GM12878 (cell line): ENCODE measurements at regions not wholly inside any gene's neighbourhood (a gene's known extent, or its start where the extent isn't known, plus 50 kb on each side); places are given as distances from the start of the nearest gene placed in this dataset.
"Not testable (repeated sequence)": the region's sequence is repeated elsewhere in the genome, so short reads cannot be mapped to it uniquely, and the experiment has no call there.

Source experiments
- ATAC-seq: fragments of 200-7000 bp; cut with Tn5 transposase; 3 replicates; pipeline ENCODE4 v1.9.1; 2020; ENCODE audit warnings: mild to moderate bottlenecking, moderate library complexity
- BruUV-seq: library from RNA; stranded (reverse); fragments of 400-500 nt; replicated peaks from 2 replicates; lab custom pipeline; 2021; lab: Mats Ljungman, UMichigan
- CTCF ChIA-PET: fragments of 300-600 bp; sonication (Branson Sonifier 250); formaldehyde crosslinking; extraction: SDS; loops from one replicate; lab custom pipeline; 2021; ENCODE audit warnings: inconsistent platforms; lab: Yijun Ruan, JAX
- POLR2A ChIA-PET: fragments of 350-600 bp; formaldehyde crosslinking; extraction: SDS; loops from one replicate; lab custom pipeline; 2021; ENCODE audit warnings: inconsistent platforms; lab: Charles Lee
- RAD21 ChIA-PET: fragments of 300-600 bp; sonication (Branson Sonifier 250); formaldehyde crosslinking; loops from one replicate; lab custom pipeline; 2023; ENCODE audit warnings: antibody characterized with exemption; ENCODE audit not compliant: unreplicated experiment; lab: Charles Lee
- SMC1A ChIA-PET: fragments of 300-600 bp; sonication (Branson Sonifier 250); formaldehyde crosslinking; loops from one replicate; lab custom pipeline; 2023; ENCODE audit not compliant: unreplicated experiment, uncharacterized antibody; lab: Charles Lee
- DNase-seq: peaks from one replicate; pipeline ENCODE4 v3.0.0-alpha.2; 2011; ENCODE audit warnings: low read depth, low spot score
- FAIRE-seq: peaks from 3 replicates; lab custom pipeline; 2011; peaks lifted over from hg19 to GRCh38; lab: Jason Lieb, UNC
- H2AFZ ChIP-seq: 2 replicates; pipeline ENCODE4 v1.6.0; 2011; ENCODE audit warnings: low read depth, low read length, control low read depth; ENCODE audit not compliant: control insufficient read depth
- H3K27ac ChIP-seq: 2 replicates; pipeline ENCODE4 v1.5.1; 2011; ENCODE audit warnings: control low read depth; ENCODE audit not compliant: control insufficient read depth, insufficient read depth
- H3K27me3 ChIP-seq, 2 experiments: replicated peaks in 1 of 2; 2 replicates each; pipeline versions ENCODE4 v1.6.0 to v1.6.1; 2011; ENCODE audit warnings: low read length in 1 of 2; ENCODE audit not compliant: control insufficient read depth in 2 of 2, insufficient read depth in 2 of 2
- H3K36me3 ChIP-seq, 2 experiments: 2 replicates each; pipeline ENCODE4 v1.5.1; 2011; ENCODE audit warnings: low read length in 1 of 2; ENCODE audit not compliant: control insufficient read depth in 2 of 2, insufficient read depth in 2 of 2
- H3K4me1 ChIP-seq: 2 replicates; pipeline ENCODE4 v1.6.1; 2011; ENCODE audit warnings: mild to moderate bottlenecking, low read length, moderate library complexity, mixed read lengths; ENCODE audit not compliant: control insufficient read depth, insufficient read depth
- H3K4me2 ChIP-seq: 2 replicates; pipeline ENCODE4 v1.6.0; 2011; ENCODE audit warnings: control low read depth; ENCODE audit not compliant: control insufficient read depth, insufficient read depth
- H3K4me3 ChIP-seq: fragments of 200-600 bp; sonication (generic); 2 replicates; pipeline ENCODE4 v1.5.1; 2016
- H3K79me2 ChIP-seq: 2 replicates; pipeline ENCODE4 v1.6.0; 2011; ENCODE audit warnings: low read length; ENCODE audit not compliant: control insufficient read depth, insufficient read depth
- H3K9ac ChIP-seq: 2 replicates; pipeline ENCODE4 v1.8.0; 2011; ENCODE audit warnings: low read length, control low read depth, mixed read lengths; ENCODE audit not compliant: control insufficient read depth, insufficient read depth
- H3K9me3 ChIP-seq: replicated peaks from 3 replicates; pipeline ENCODE4 v1.5.1; 2011; ENCODE audit warnings: mild to moderate bottlenecking, low read length; ENCODE audit not compliant: control insufficient read depth, insufficient read depth
- H4K20me1 ChIP-seq: 2 replicates; pipeline ENCODE4 v1.6.0; 2011; ENCODE audit not compliant: control insufficient read depth, insufficient read depth
- BHLHE40 ChIP-seq, 2 experiments: fragments of 450-650 bp in 1 of 2; IDR thresholded peaks; 2 replicates each; pipeline ENCODE4 v1.6.1; 2011 to 2017; ENCODE audit warnings: low read depth in 2 of 2, borderline replicate concordance in 1 of 2, improper control_type of control experiment in 1 of 2, low read length in 1 of 2, mild to moderate bottlenecking in 1 of 2
- CREB1 ChIP-seq: IDR thresholded peaks from 2 replicates; pipeline ENCODE4 v1.6.1; 2012; ENCODE audit warnings: low read depth, mild to moderate bottlenecking, inconsistent platforms
- EP300 ChIP-seq, 2 experiments: fragments of 150-350 bp in 1 of 2; IDR thresholded peaks; 2 replicates each; pipeline ENCODE4 v1.6.1; 2011 to 2012; ENCODE audit warnings: low read depth in 2 of 2, low read length in 2 of 2, borderline replicate concordance in 1 of 2, improper control_type of control experiment in 1 of 2, inconsistent platforms in 1 of 2; ENCODE audit not compliant: control insufficient read depth in 1 of 2
- EZH2 ChIP-seq: IDR thresholded peaks from 2 replicates; pipeline ENCODE4 v1.6.1; 2012; ENCODE audit warnings: low read depth, mild to moderate bottlenecking, control low read depth, inconsistent platforms, low read length, borderline replicate concordance; ENCODE audit not compliant: control insufficient read depth
- IKZF2 ChIP-seq, 2 experiments: fragments of 450-650 bp; IDR thresholded peaks; 2 replicates each; pipeline ENCODE4 v1.6.1; 2017; ENCODE audit warnings: mild to moderate bottlenecking in 2 of 2, moderate library complexity in 2 of 2
- NFYB ChIP-seq: IDR thresholded peaks from 2 replicates; pipeline ENCODE4 v1.6.1; 2011; ENCODE audit warnings: low read depth, mild to moderate bottlenecking, low read length, improper control_type of control experiment, moderate library complexity; ENCODE audit not compliant: insufficient read depth
- SP1 ChIP-seq: IDR thresholded peaks from one replicate; pipeline ENCODE4 v1.6.1; 2011; ENCODE audit warnings: low read depth, low read length
- SRF ChIP-seq, 2 experiments: IDR thresholded peaks; 2 replicates each; pipeline ENCODE4 v1.6.1; 2011; ENCODE audit warnings: low read depth in 2 of 2, low read length in 2 of 2, mild to moderate bottlenecking in 1 of 2, moderate library complexity in 1 of 2
- STAT3 ChIP-seq: IDR thresholded peaks from 2 replicates; pipeline ENCODE4 v1.6.1; 2011; ENCODE audit warnings: low read depth, low read length, improper control_type of control experiment
- ZSCAN29 ChIP-seq: fragments of 450-650 bp; IDR thresholded peaks from 2 replicates; pipeline ENCODE4 v1.6.1; 2017; ENCODE audit warnings: mild to moderate bottlenecking, moderate library complexity
- WGBS: methylation state at CpG from one replicate; pipeline ENCODE4 v1.1.6; 2016; ENCODE audit warnings: low lambda C conversion rate; ENCODE audit not compliant: insufficient replicate concordance, insufficient coverage; ENCODE audit errors: missing lambda C conversion rate; 5-methylcytosine and 5-hydroxymethylcytosine counted together
- in situ Hi-C: fragments of 300-500 bp; cut with MboI; formaldehyde crosslinking; loops from 9 replicates; pipeline ENCODE4 v1.14.3; 2018; ENCODE audit warnings: mixed read lengths
- intact Hi-C: fragments of 100-400 bp; cut with micrococcal nuclease; formaldehyde crosslinking; loops from one replicate; pipeline ENCODE4 v1.14.2; 2022; ENCODE audit not compliant: unreplicated experiment
- TF ChIP-seq, protein P1 (sequence below): fragments of 150-350 bp; IDR thresholded peaks from 2 replicates; pipeline ENCODE4 v1.6.1; 2014; ENCODE audit warnings: mild to moderate bottlenecking, low read depth, low read length

DNA sequence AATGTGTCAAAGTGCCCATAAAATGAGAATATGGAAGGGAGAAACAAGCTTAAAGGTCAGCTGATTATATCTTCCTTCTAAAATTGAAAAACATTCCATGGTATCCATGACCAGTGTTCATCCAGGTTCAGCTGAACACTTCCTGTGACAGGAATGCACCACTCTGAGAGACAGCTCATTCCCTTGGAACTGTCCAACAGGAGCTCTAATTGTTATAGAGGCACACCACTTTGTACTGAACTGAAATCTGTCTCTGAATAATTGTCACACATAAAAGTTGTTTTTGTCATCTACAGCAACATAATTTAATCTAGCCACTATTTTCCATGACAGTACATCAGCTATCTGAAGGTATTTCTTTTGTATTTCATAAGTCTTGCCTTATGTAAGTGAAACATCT is 195.9 kb upstream of the ZNF804A start:
- ChIA-PET RAD21 (no interaction called here), SMC1A (interaction anchor here (1.2 kb wide), 1 partner anchor 66 kb away, joined by 3 read pairs; no protein-coding TSS in a partner anchor), CTCF (interaction anchor here (0.6 to 1.9 kb wide), 3 partner anchors 10 to 28 kb away, joined by 3 read pairs; no protein-coding TSS in a partner anchor), POLR2A (no interaction called here)
- TF ChIP-seq NFYB (no peak), EP300 (IDR thresholded peaks at IDR 0.05; ENCODE audit: borderline replicate concordance in 1 of 2, control insufficient read depth in 1 of 2, low read depth in 2 of 2, low read length in 2 of 2) (no peak), EZH2 (no peak), STAT3 (no peak), SP1 (no peak), SRF (IDR thresholded peaks at IDR 0.05; ENCODE audit: low read depth in 2 of 2, low read length in 2 of 2) (no peak), BHLHE40 (IDR thresholded peaks at IDR 0.05; ENCODE audit: borderline replicate concordance in 1 of 2, low read depth in 2 of 2, low read length in 1 of 2) (no peak), IKZF2 (IDR thresholded peaks at IDR 0.05) (no peak), CREB1 (no peak), ZSCAN29 (no peak)
- TF ChIP-seq, protein P1, sequence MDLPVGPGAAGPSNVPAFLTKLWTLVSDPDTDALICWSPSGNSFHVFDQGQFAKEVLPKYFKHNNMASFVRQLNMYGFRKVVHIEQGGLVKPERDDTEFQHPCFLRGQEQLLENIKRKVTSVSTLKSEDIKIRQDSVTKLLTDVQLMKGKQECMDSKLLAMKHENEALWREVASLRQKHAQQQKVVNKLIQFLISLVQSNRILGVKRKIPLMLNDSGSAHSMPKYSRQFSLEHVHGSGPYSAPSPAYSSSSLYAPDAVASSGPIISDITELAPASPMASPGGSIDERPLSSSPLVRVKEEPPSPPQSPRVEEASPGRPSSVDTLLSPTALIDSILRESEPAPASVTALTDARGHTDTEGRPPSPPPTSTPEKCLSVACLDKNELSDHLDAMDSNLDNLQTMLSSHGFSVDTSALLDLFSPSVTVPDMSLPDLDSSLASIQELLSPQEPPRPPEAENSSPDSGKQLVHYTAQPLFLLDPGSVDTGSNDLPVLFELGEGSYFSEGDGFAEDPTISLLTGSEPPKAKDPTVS, result no peak
- in situ Hi-C loops (no loop called here), intact Hi-C loops (no loop called here)
- Histone ChIP-seq H3K9me3 (no peaks in the 10 kb centered on the region), H3K27ac (no peak overlapping the region), H2AFZ (no peak overlapping the region), H3K4me3 (no peak overlapping the region), H3K4me1 (no peaks in the 10 kb centered on the region), H3K79me2 (no peaks in the 10 kb centered on the region), H3K9ac (no peak overlapping the region), H3K36me3 (no peaks in the 10 kb centered on the region), H3K4me2 (no peak overlapping the region), H4K20me1 (no peaks in the 10 kb centered on the region), H3K27me3 (no peaks in the 10 kb centered on the region)
- DNase-seq (no peak), FAIRE-seq (peak; percentile 35), ATAC-seq (no peak)
- BruUV-seq, result no TSS peak

DNA sequence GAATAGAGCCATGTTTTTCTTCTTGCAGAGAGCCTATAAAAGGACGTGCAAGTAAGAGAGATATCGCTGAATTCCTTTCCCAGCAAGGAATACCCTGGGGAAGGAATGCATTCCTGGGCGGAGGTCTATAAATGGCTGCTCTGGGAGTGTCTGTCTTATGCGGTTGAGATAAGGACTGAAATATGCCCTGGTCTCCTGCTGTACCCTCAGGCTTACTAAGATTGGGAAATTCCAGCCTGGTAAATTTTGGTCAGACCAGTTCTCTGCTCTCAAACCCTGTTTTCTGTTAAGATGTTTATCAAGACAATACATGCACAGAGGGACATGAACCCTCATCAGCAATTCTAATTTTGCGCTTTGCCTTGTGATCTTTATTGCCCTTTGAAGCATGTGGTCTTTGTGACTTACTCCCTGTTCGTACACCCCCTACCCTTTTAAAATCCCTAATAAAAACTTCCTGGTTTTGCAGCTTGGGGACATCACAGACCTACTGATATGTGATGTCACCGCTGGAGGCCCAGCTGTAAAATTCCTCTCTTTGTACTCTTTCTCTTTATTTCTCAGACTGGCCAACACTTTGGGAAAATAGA is 191.2 kb upstream of the ZNF804A start:
- WGBS, result 52% methylated on average over 7 of the region's 7 CpGs
- H3K27ac ChIP-seq, RAD21 ChIA-PET, intact Hi-C loops, H3K27me3 ChIP-seq, H3K9ac ChIP-seq, in situ Hi-C loops, H2AFZ ChIP-seq, H4K20me1 ChIP-seq, H3K4me3 ChIP-seq, H3K9me3 ChIP-seq, CTCF ChIA-PET, POLR2A ChIA-PET, H3K4me1 ChIP-seq, DNase-seq, BruUV-seq, H3K79me2 ChIP-seq, FAIRE-seq, SMC1A ChIA-PET, ATAC-seq, H3K36me3 ChIP-seq, H3K4me2 ChIP-seq: not testable (repeated sequence)
